GM23338 (cell line): ENCODE measurements at regions not wholly inside any gene's neighbourhood (a gene's known extent, or its start where the extent isn't known, plus 50 kb on each side); places are given as distances from the start of the nearest gene placed in this dataset.
A peak's percentile ranks its signal among the peaks of the same experiment; 100 is the strongest.

Experiments used
- ATAC-seq: fragments of 200-7000 bp; cut with Tn5 transposase; 3 replicates; pipeline ENCODE4 v1.9.1; 2020
- DNase-seq: peaks from one replicate; pipeline ENCODE4 v3.0.0-alpha.2; 2015; ENCODE audit warnings: low spot score
- H2AFZ ChIP-seq: fragments of 200-600 bp; sonication (generic); 2 replicates; pipeline ENCODE4 v1.8.0; 2016; ENCODE audit warnings: antibody characterized with exemption, mild to moderate bottlenecking, moderate library complexity
- H3F3A ChIP-seq: fragments of 200-600 bp; sonication (generic); replicated peaks from 2 replicates; pipeline ENCODE4 v1.8.0; 2017; ENCODE audit warnings: antibody characterized with exemption, mixed run types, low read depth
- H3K27ac ChIP-seq: fragments of 200-600 bp; sonication (generic); 2 replicates; pipeline ENCODE4 v1.6.1; 2016; ENCODE audit warnings: low read depth
- H3K27me3 ChIP-seq: fragments of 200-600 bp; sonication (generic); 2 replicates; pipeline ENCODE4 v1.8.0; 2016; ENCODE audit warnings: mild to moderate bottlenecking, mixed run types, moderate library complexity; ENCODE audit not compliant: insufficient read depth
- H3K36me3 ChIP-seq: fragments of 200-600 bp; sonication (generic); 2 replicates; pipeline ENCODE4 v1.8.0; 2016; ENCODE audit warnings: mild to moderate bottlenecking; ENCODE audit not compliant: insufficient read depth
- H3K4me1 ChIP-seq: fragments of 200-600 bp; sonication (generic); 2 replicates; pipeline ENCODE4 v1.8.0; 2016; ENCODE audit warnings: mild to moderate bottlenecking, moderate library complexity; ENCODE audit not compliant: insufficient read depth
- H3K4me2 ChIP-seq: fragments of 200-600 bp; sonication (generic); 2 replicates; pipeline ENCODE4 v1.7.1; 2017; ENCODE audit warnings: mixed run types
- H3K4me3 ChIP-seq: fragments of 200-600 bp; sonication (generic); 2 replicates; pipeline ENCODE4 v1.6.1; 2016; ENCODE audit warnings: mixed run types
- H3K79me2 ChIP-seq: fragments of 200-600 bp; sonication (generic); replicated peaks from 2 replicates; pipeline ENCODE4 v1.8.0; 2017; ENCODE audit warnings: mild to moderate bottlenecking; ENCODE audit not compliant: insufficient read depth
- H3K9me2 ChIP-seq: fragments of 200-600 bp; sonication (generic); 2 replicates; pipeline ENCODE4 v1.8.0; 2017; ENCODE audit not compliant: insufficient read depth
- H4K20me1 ChIP-seq: fragments of 200-600 bp; sonication (generic); replicated peaks from 2 replicates; pipeline ENCODE4 v1.8.0; 2017; ENCODE audit warnings: mild to moderate bottlenecking; ENCODE audit not compliant: insufficient read depth
- H3K27ac Mint-ChIP-seq: 2 replicates; pipeline ENCODE4 v1.8.0; 2020; ENCODE audit warnings: inconsistent platforms, mild to moderate bottlenecking, moderate library complexity, mixed read lengths
- H3K27me3 Mint-ChIP-seq: 3 replicates; pipeline ENCODE4 v1.8.0; 2022; ENCODE audit warnings: low read depth, mild to moderate bottlenecking, moderate library complexity, mixed read lengths, inconsistent platforms; ENCODE audit not compliant: insufficient read depth, poor library complexity
- H3K36me3 Mint-ChIP-seq: 3 replicates; pipeline ENCODE4 v1.8.0; 2021; ENCODE audit warnings: low read depth, mild to moderate bottlenecking, inconsistent platforms, moderate library complexity, mixed read lengths
- H3K4me1 Mint-ChIP-seq: 3 replicates; pipeline ENCODE4 v1.8.0; 2020; ENCODE audit warnings: mild to moderate bottlenecking, inconsistent platforms, mixed read lengths
- H3K4me3 Mint-ChIP-seq: 3 replicates; pipeline ENCODE4 v1.8.0; 2021; ENCODE audit warnings: moderate library complexity, mild to moderate bottlenecking, inconsistent platforms, mixed read lengths
- H3K9me3 Mint-ChIP-seq: 3 replicates; pipeline ENCODE4 v1.8.0; 2020; ENCODE audit warnings: moderate library complexity, mild to moderate bottlenecking, inconsistent platforms, mixed read lengths
- CREB1 ChIP-seq: fragments of 250-450 bp; sonication (Bioruptor Pico); IDR thresholded peaks from 2 replicates; pipeline ENCODE4 v1.5.0; 2020; ENCODE audit warnings: low read depth, mild to moderate bottlenecking, moderate library complexity
- CTCF ChIP-seq, 2 experiments: fragments of 200-600 bp in 1 of 2; sonication (generic) in 1 of 2; conservative IDR thresholded peaks; 2 replicates each; pipeline versions ENCODE4 v1.5.1 to v1.6.1; 2016 to 2017; ENCODE audit warnings: antibody characterized with exemption in 2 of 2, low read depth in 2 of 2, mild to moderate bottlenecking in 2 of 2, moderate library complexity in 1 of 2
- POLR2AphosphoS5 ChIP-seq: IDR thresholded peaks from 2 replicates; pipeline ENCODE4 v1.6.1; 2016; ENCODE audit warnings: antibody characterized with exemption, low read depth
- TF ChIP-seq, protein P1 (sequence below): fragments of 250-450 bp; sonication (Bioruptor Pico); IDR thresholded peaks from 2 replicates; pipeline ENCODE4 v1.5.0; 2020; ENCODE audit warnings: mild to moderate bottlenecking, moderate library complexity

GRCh38 chr9:81112627-81113452 lies 576.5 kb downstream of the TLE1 start:
- Histone ChIP-seq H3F3A (no peaks in the 10 kb centered on the region), H3K79me2 (no peaks in the 10 kb centered on the region), H3K27ac (peak overlapping the region; percentile 43; the same call in 1 of the 2 replicates), H2AFZ (0 out of 2 replicates have a peak overlapping the region, but pooled peaks have one; percentile 16), H3K9me2 (0 out of 2 replicates have a peak, but pooled peaks cover 2% of the 10 kb centered on the region), H3K4me3 (peak overlapping the region; percentile 8), H3K4me2 (peak overlapping the region; percentile 61), H3K27me3 (no peaks in the 10 kb centered on the region), H3K36me3 (no peaks in the 10 kb centered on the region), H4K20me1 (no peaks in the 10 kb centered on the region), H3K4me1 (peaks cover 60% of the 10 kb centered on the region)
- Mint-ChIP-seq H3K9me3 (no peaks in the 10 kb centered on the region; the same call in 2 of the 3 replicates), H3K4me1 (peaks cover 55% of the 10 kb centered on the region), H3K27me3 (peaks cover 4% of the 10 kb centered on the region), H3K36me3 (no peaks in the 10 kb centered on the region), H3K27ac (no peak overlapping the region), H3K4me3 (no peak overlapping the region; the same call in 2 of the 3 replicates)
- ATAC-seq, result peak; percentile 75
- TF ChIP-seq CREB1, result no peak
- no peak for TF ChIP-seq POLR2AphosphoS5
- TF ChIP-seq, protein P1, sequence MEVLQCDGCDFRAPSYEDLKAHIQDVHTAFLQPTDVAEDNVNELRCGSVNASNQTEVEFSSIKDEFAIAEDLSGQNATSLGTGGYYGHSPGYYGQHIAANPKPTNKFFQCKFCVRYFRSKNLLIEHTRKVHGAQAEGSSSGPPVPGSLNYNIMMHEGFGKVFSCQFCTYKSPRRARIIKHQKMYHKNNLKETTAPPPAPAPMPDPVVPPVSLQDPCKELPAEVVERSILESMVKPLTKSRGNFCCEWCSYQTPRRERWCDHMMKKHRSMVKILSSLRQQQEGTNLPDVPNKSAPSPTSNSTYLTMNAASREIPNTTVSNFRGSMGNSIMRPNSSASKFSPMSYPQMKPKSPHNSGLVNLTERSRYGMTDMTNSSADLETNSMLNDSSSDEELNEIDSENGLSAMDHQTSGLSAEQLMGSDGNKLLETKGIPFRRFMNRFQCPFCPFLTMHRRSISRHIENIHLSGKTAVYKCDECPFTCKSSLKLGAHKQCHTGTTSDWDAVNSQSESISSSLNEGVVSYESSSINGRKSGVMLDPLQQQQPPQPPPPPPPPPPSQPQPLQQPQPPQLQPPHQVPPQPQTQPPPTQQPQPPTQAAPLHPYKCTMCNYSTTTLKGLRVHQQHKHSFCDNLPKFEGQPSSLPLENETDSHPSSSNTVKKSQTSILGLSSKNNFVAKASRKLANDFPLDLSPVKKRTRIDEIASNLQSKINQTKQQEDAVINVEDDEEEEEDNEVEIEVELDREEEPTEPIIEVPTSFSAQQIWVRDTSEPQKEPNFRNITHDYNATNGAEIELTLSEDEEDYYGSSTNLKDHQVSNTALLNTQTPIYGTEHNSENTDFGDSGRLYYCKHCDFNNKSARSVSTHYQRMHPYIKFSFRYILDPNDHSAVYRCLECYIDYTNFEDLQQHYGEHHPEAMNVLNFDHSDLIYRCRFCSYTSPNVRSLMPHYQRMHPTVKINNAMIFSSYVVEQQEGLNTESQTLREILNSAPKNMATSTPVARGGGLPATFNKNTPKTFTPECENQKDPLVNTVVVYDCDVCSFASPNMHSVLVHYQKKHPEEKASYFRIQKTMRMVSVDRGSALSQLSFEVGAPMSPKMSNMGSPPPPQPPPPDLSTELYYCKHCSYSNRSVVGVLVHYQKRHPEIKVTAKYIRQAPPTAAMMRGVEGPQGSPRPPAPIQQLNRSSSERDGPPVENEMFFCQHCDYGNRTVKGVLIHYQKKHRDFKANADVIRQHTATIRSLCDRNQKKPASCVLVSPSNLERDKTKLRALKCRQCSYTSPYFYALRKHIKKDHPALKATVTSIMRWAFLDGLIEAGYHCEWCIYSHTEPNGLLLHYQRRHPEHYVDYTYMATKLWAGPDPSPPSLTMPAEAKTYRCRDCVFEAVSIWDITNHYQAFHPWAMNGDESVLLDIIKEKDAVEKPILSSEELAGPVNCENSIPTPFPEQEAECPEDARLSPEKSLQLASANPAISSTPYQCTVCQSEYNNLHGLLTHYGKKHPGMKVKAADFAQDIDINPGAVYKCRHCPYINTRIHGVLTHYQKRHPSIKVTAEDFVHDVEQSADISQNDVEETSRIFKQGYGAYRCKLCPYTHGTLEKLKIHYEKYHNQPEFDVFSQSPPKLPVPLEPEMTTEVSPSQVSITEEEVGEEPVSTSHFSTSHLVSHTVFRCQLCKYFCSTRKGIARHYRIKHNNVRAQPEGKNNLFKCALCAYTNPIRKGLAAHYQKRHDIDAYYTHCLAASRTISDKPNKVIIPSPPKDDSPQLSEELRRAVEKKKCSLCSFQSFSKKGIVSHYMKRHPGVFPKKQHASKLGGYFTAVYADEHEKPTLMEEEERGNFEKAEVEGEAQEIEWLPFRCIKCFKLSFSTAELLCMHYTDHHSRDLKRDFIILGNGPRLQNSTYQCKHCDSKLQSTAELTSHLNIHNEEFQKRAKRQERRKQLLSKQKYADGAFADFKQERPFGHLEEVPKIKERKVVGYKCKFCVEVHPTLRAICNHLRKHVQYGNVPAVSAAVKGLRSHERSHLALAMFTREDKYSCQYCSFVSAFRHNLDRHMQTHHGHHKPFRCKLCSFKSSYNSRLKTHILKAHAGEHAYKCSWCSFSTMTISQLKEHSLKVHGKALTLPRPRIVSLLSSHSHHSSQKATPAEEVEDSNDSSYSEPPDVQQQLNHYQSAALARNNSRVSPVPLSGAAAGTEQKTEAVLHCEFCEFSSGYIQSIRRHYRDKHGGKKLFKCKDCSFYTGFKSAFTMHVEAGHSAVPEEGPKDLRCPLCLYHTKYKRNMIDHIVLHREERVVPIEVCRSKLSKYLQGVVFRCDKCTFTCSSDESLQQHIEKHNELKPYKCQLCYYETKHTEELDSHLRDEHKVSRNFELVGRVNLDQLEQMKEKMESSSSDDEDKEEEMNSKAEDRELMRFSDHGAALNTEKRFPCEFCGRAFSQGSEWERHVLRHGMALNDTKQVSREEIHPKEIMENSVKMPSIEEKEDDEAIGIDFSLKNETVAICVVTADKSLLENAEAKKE (CRISPR knock-in tag), result no peak
- no peak for TF ChIP-seq CTCF (conservative IDR thresholded peaks at IDR 0.05; ENCODE audit: low read depth in 2 of 2)
- DNase-seq, result peak; percentile 45
